Stimulated activated CD8-positive, alpha-beta memory T cell treated with anti-CD3 and anti-CD28 coated beads, Interleukin-12 subunit alpha, Interleukin-12 subunit beta, amount 100 ng/mL, for 24 hours (primary cell): ENCODE measurements at regions not wholly inside any gene's neighbourhood (a gene's known extent, or its start where the extent isn't known, plus 50 kb on each side); places are given as distances from the start of the nearest gene placed in this dataset.

Experiments used
- DNase-seq: peaks from one replicate; pipeline ENCODE4 v3.0.0-alpha.2; 2020; ENCODE audit errors: extremely low read depth

GRCh38 chr4:184310171-184310567 is 92.5 kb upstream of the ENPP6 start:
- no peak for DNase-seq

GRCh38 chr4:184309241-184310170 is 91.8 kb upstream of the ENPP6 start:
- no peak for DNase-seq

DNA sequence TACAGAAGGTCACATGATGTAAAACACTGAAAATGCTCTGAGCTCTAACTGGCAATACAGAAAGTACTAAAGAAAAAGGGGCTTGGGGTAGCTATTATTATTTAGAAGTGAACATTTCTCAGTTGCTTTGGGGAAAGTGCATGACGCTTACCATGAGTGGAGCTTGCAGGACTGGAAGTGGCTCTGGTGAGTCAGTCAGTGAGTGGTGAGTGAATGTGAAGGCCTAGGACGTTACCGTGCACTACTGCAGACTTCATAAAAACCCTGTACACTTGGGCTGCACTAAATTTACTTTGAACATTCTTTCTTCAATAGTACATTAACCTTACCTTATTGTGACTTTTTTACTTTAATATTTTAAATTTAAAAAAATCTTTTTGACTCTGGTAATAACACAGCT is 89.3 kb upstream of the ENPP6 start:
- DNase-seq: no peak

- DNase-seq: no peak
These were observed 88.8 kb upstream of the ENPP6 start for GRCh38 chr4:184306470-184306869.

DNA sequence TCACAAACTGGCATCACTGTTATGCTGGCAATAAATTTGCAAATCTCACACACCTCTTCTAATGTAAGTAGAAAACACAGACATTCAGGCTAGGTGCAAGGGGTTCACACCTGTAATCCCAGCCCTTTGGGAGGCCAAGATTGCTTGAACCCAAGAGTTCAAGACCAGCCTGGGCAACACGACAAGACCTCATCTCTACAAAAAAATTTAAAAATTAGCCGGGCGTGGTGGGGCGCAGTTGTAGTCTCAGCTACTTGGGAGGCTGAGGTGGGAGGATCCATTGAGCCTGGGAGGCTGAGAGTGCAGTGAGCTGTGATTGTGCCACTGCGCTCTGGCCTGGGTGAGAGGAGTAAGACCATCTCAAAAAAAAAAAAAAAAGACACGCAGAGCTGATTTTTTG is 83.1 kb upstream of the ENPP6 start:
- no peak for DNase-seq

DNA sequence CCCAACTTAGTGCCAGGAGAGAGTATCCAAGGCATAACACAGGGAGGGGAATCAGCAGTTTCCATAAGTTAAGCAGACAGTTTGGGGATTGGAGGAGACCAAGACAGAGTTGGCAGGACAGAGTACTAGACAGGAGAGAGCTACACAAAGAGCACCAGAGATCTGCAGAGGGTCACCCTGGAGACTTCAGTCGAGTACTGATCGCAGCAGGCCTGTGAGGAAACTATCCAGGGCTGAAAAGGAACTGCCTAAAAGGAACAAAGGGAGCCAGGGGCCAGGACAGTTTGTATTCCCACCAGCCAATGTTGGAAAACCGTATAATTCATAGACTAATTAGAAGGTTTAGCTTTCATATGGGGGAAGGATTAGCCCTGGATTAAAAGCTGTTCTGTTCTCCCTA is 80.6 kb upstream of the ENPP6 start:
- DNase-seq: no peak

GRCh38 chr4:184295206-184295605 is 77.5 kb upstream of the ENPP6 start:
- DNase-seq: no peak

DNA sequence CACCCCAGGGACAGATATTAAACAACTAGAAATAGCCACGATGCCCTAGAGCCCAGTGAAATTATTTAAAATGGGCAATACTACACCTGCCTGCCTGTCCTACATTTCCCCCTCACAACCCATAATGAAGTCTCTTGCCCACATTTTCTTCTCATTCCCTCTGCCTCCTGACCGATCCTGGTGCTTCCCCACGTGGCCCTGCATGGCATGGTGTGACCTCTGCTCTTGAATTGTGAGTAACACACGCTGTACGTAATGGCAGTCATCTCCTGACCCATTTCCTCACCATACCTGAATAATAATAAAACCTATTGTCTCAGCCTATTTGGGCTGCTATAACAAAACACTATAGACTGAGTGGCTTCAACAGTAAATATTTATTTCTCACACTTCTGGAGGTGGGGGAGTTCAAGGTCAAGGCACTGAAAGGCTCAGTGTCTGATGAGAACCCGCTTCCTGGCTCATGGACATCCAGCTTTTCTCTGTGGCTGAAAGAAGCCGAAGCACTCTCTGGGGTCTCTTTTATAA is 77.0 kb upstream of the ENPP6 start:
- no peak for DNase-seq

GRCh38 chr4:184293552-184293951 is 75.9 kb upstream of the ENPP6 start:
- no peak for DNase-seq

DNA sequence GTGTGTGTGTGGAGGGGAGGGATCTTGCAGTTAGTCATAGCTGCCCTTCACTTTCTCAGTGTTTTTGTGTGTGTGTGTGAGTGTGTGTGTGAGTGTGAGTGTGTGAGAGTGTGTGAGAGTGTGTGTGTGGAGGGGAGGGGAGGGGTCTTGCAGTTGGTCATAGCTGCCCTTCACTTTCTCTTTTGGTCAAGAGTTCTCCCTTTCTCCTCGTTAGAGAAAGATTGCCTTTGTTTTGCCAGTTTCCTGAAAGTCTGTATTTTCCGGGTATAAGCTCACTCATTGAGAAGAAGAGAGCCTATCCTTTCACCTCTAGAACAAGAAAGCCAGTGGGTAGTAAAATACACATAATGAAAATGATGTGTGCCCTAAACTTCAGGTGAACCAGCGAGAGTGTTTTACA is 75.2 kb upstream of the ENPP6 start:
- no peak for DNase-seq

DNA sequence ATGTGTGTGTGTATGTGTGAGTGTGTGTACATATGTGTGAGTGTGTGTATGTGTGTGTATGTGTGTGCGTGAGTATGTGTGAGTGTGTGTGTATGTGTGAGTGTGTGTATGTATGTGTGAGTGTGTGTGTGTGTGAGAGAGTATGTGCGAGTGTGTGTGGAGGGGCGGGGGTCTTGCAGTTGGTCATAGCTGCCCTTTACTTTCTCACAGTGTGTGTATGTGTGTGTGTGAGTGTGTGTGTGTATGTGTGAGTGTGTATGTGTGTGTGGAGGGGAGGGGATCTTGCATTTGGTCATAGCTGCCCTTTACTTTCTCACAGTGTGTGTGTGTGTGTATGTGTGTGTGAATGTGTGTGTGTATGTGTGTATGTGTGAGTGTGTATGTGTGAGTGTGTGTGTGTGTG is 74.8 kb upstream of the ENPP6 start:
- DNase-seq: no peak

GRCh38 chr4:184289179-184289535 is 71.5 kb upstream of the ENPP6 start:
- no peak for DNase-seq

DNA sequence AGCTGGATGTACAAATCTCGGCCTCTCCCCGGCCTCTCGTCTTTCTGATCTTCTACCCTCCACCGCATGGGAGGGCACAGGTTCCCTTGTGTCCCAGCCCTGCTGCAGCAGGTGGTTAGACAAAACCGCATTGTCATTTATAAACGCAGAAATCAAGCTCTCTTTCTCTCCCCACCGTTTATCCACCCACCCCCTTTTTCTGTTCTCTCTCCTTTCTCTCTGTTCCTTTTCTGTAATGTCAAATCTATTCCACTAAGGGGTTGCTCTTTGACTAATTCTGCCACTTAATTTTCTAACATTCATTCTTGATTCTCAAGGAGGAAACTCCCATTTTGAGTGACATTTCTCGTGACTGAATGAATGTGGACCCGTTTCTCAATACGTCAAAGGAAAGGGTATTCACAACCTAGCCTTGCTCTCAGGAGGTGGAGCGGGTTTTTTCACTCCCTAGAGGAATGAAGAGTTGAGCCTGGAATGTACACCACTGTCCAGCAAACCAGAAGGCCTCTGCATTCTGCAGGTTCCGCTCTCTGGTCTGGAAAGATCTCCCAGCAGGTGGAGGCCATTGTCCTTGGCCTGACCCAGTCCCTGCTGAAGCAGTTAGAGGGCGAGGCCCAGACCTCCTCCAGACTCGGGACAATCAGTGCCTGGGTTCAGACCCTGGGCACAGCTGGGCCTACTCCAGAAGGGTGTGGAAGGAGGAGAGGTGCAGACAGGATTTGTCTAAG is 70.9 kb upstream of the ENPP6 start:
- no peak for DNase-seq

GRCh38 chr4:184287697-184288255 is 70.1 kb upstream of the ENPP6 start:
- DNase-seq: no peak

DNA sequence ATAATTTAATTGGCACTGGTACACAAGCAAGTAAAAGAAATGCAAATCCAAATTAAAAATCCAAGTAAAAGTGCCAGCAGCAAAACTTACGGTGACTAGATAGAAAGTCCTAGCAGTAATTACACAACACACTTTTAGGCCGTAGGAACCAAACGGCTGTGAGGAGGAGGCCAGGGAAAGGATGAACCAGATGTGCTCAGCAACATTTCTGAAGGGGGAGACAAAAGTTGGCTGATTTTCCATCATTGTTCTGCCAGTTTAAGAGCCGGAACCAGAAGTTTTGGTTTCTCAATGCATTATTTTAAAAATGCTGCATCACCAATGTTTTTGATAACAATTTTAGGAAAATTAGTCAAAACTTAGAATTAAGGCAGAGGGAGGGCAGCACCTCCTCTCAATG is 68.7 kb upstream of the ENPP6 start:
- DNase-seq: no peak

GRCh38 chr4:184284742-184285141 is 67.1 kb upstream of the ENPP6 start:
- no peak for DNase-seq

- no peak for DNase-seq
These were observed 66.6 kb upstream of the ENPP6 start for GRCh38 chr4:184284336-184284690.

- no peak for DNase-seq
These were observed 66.1 kb upstream of the ENPP6 start for GRCh38 chr4:184283659-184284335.

DNA sequence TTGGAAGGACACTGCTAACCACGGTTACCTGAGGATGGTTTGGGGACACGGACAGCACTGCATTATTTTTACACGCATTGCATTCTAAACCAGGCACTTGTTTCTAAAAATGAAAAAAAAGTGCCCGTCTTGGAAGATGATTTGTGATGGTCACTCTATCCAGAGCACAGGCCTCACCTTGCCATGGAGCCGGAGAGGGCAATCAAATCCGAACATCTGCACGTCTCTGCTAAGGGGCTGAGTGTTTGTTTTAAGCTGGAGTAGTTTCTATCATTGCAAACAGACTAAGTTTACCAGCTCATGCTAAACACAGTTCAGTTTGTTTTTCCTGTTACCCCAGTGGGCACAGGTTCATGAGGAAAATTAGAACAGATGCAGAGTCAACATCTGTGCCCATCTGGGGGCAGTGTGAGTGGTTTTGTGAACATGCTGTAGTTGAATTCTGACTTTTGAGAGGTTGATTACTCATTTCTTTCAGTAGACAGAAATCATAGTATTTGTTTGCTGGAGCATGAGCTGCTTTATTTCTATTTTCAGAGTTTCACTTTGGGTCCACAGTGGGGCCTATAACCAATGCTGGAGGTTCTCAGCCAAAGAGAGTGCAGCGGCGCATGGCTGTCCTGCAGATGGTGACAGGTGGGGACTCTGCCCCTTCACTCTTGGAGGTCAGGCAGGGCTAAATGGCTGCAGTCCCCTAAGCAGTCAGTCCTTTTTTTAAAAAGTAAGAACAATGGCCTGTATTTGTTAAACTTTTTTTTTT is 65.4 kb upstream of the ENPP6 start:
- DNase-seq: no peak

DNA sequence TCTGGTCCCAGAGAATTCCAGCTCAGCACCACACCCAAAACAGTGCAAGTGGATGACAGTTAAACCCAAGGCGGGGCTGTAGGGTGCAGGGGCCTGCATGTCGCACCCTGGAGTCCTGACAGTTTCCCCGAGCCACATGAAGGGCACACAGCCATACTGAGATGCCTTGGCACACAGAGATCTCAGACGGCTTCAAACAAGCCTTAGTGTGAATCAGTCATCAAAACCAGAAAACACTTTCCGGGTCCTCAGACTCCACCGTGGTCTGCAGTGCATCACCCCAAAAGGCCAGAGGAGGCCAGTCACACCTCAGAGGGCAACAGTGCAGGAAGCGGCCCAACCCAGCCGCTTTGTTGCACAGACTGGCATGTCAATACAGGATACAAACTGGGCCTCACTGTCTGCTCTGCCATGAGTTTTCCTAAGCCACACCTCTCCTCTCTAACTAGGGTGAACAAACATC is 64.6 kb upstream of the ENPP6 start:
- DNase-seq: no peak
